Activated naive CD8-positive, alpha-beta T cell (primary cell): ENCODE measurements at regions not wholly inside any gene's neighbourhood (a gene's known extent, or its start where the extent isn't known, plus 50 kb on each side); places are given as distances from the start of the nearest gene placed in this dataset.

Experiments
- H3K27ac Mint-ChIP-seq: one replicate; pipeline ENCODE4 v1.8.0; 2021; ENCODE audit warnings: mixed read lengths
- H3K27me3 Mint-ChIP-seq: one replicate; pipeline ENCODE4 v1.8.0; 2021; ENCODE audit warnings: mixed read lengths
- H3K36me3 Mint-ChIP-seq: one replicate; pipeline ENCODE4 v1.8.0; 2021; ENCODE audit warnings: mixed read lengths
- H3K4me1 Mint-ChIP-seq: one replicate; pipeline ENCODE4 v1.8.0; 2021; ENCODE audit warnings: low read depth, mixed read lengths
- H3K4me3 Mint-ChIP-seq: one replicate; pipeline ENCODE4 v1.8.0; 2021; ENCODE audit warnings: mild to moderate bottlenecking, mixed read lengths
- H3K9me3 Mint-ChIP-seq: one replicate; pipeline ENCODE4 v1.8.0; 2021; ENCODE audit warnings: low read depth, mixed read lengths

- no peaks in the 10 kb centered on the region for H3K9me3 Mint-ChIP-seq
- no peaks in the 10 kb centered on the region for H3K36me3 Mint-ChIP-seq
- no peaks in the 10 kb centered on the region for H3K4me1 Mint-ChIP-seq
- no peaks in the 10 kb centered on the region for H3K27me3 Mint-ChIP-seq
- H3K4me3 Mint-ChIP-seq, result no peak overlapping the region
- H3K27ac Mint-ChIP-seq, result no peak overlapping the region
Measured at GRCh38 chr2:65554765-65555591, 122.6 kb upstream of the SPRED2 start.

GRCh38 chr2:65553504-65554074 is 121.2 kb upstream of the SPRED2 start:
- Mint-ChIP-seq H3K9me3 (no peaks in the 10 kb centered on the region), H3K27ac (no peak overlapping the region), H3K36me3 (no peaks in the 10 kb centered on the region), H3K27me3 (no peaks in the 10 kb centered on the region), H3K4me1 (no peaks in the 10 kb centered on the region), H3K4me3 (no peak overlapping the region)

GRCh38 chr2:65551528-65551927 is 119.1 kb upstream of the SPRED2 start:
- Mint-ChIP-seq H3K4me1 (no peaks in the 10 kb centered on the region), H3K4me3 (no peak overlapping the region), H3K27ac (no peak overlapping the region), H3K9me3 (no peaks in the 10 kb centered on the region), H3K27me3 (no peaks in the 10 kb centered on the region), H3K36me3 (no peaks in the 10 kb centered on the region)

- no peaks in the 10 kb centered on the region for H3K27me3 Mint-ChIP-seq
- H3K36me3 Mint-ChIP-seq, result no peaks in the 10 kb centered on the region
- H3K4me1 Mint-ChIP-seq, result no peaks in the 10 kb centered on the region
- no peaks in the 10 kb centered on the region for H3K9me3 Mint-ChIP-seq
- no peak overlapping the region for H3K27ac Mint-ChIP-seq
- H3K4me3 Mint-ChIP-seq, result no peak overlapping the region
Measured at GRCh38 chr2:65550246-65550645, 117.8 kb upstream of the SPRED2 start.

- Mint-ChIP-seq H3K9me3 (no peaks in the 10 kb centered on the region), H3K36me3 (no peaks in the 10 kb centered on the region), H3K4me3 (no peak overlapping the region), H3K27ac (no peak overlapping the region), H3K4me1 (no peaks in the 10 kb centered on the region), H3K27me3 (no peaks in the 10 kb centered on the region)
Measured at GRCh38 chr2:65549631-65550030, 117.2 kb upstream of the SPRED2 start.

GRCh38 chr2:65549257-65549627 is 116.8 kb upstream of the SPRED2 start:
- Mint-ChIP-seq H3K4me1 (no peaks in the 10 kb centered on the region), H3K27me3 (no peaks in the 10 kb centered on the region), H3K36me3 (no peaks in the 10 kb centered on the region), H3K27ac (no peak overlapping the region), H3K9me3 (no peaks in the 10 kb centered on the region), H3K4me3 (no peak overlapping the region)

- Mint-ChIP-seq H3K36me3 (no peaks in the 10 kb centered on the region), H3K4me3 (no peak overlapping the region), H3K27ac (peak overlapping the region; percentile 4), H3K9me3 (no peaks in the 10 kb centered on the region), H3K27me3 (no peaks in the 10 kb centered on the region), H3K4me1 (no peaks in the 10 kb centered on the region)
Measured at GRCh38 chr2:65548576-65549256, 116.3 kb upstream of the SPRED2 start.

GRCh38 chr2:65548064-65548463 is 115.7 kb upstream of the SPRED2 start:
- H3K4me3 Mint-ChIP-seq, result no peak overlapping the region
- no peaks in the 10 kb centered on the region for H3K36me3 Mint-ChIP-seq
- H3K9me3 Mint-ChIP-seq, result no peaks in the 10 kb centered on the region
- H3K27me3 Mint-ChIP-seq, result no peaks in the 10 kb centered on the region
- H3K27ac Mint-ChIP-seq, result no peak overlapping the region
- no peaks in the 10 kb centered on the region for H3K4me1 Mint-ChIP-seq

- Mint-ChIP-seq H3K4me3 (no peak overlapping the region), H3K27me3 (no peaks in the 10 kb centered on the region), H3K27ac (no peak overlapping the region), H3K36me3 (no peaks in the 10 kb centered on the region), H3K4me1 (no peaks in the 10 kb centered on the region), H3K9me3 (no peaks in the 10 kb centered on the region)
Measured at GRCh38 chr2:65545837-65546805, 113.7 kb upstream of the SPRED2 start.

- H3K36me3 Mint-ChIP-seq, result no peaks in the 10 kb centered on the region
Measured at GRCh38 chr2:65541773-65542172, 109.4 kb upstream of the SPRED2 start.

GRCh38 chr2:65539633-65540032 is 107.2 kb upstream of the SPRED2 start:
- Mint-ChIP-seq H3K9me3 (no peaks in the 10 kb centered on the region), H3K27ac (no peak overlapping the region), H3K4me3 (no peak overlapping the region), H3K27me3 (no peaks in the 10 kb centered on the region), H3K4me1 (no peaks in the 10 kb centered on the region), H3K36me3 (no peaks in the 10 kb centered on the region)

More at GRCh38 chr2:65541773-65542172, 109.4 kb upstream of the SPRED2 start:
- H3K4me1 Mint-ChIP-seq, result no peaks in the 10 kb centered on the region
- no peaks in the 10 kb centered on the region for H3K9me3 Mint-ChIP-seq
- H3K4me3 Mint-ChIP-seq, result no peak overlapping the region
- no peaks in the 10 kb centered on the region for H3K27me3 Mint-ChIP-seq
- H3K27ac Mint-ChIP-seq, result no peak overlapping the region

GRCh38 chr2:65537651-65538385 is 105.4 kb upstream of the SPRED2 start:
- no peaks in the 10 kb centered on the region for H3K36me3 Mint-ChIP-seq
- H3K9me3 Mint-ChIP-seq, result no peaks in the 10 kb centered on the region
- H3K27ac Mint-ChIP-seq, result no peak overlapping the region
- H3K4me1 Mint-ChIP-seq, result no peaks in the 10 kb centered on the region
- H3K27me3 Mint-ChIP-seq, result no peaks in the 10 kb centered on the region
- H3K4me3 Mint-ChIP-seq, result no peak overlapping the region

- no peak overlapping the region for H3K4me3 Mint-ChIP-seq
- no peaks in the 10 kb centered on the region for H3K36me3 Mint-ChIP-seq
- no peaks in the 10 kb centered on the region for H3K9me3 Mint-ChIP-seq
- H3K27me3 Mint-ChIP-seq, result no peaks in the 10 kb centered on the region
- no peak overlapping the region for H3K27ac Mint-ChIP-seq
- no peaks in the 10 kb centered on the region for H3K4me1 Mint-ChIP-seq
Measured at GRCh38 chr2:65536596-65536995, 104.2 kb upstream of the SPRED2 start.

- Mint-ChIP-seq H3K4me1 (no peaks in the 10 kb centered on the region), H3K36me3 (no peaks in the 10 kb centered on the region), H3K4me3 (no peak overlapping the region), H3K9me3 (no peaks in the 10 kb centered on the region), H3K27ac (no peak overlapping the region), H3K27me3 (no peaks in the 10 kb centered on the region)
Measured at GRCh38 chr2:65532937-65533336, 100.5 kb upstream of the SPRED2 start.
